HCT116 (cell line): ENCODE measurements at regions not wholly inside any gene's neighbourhood (a gene's known extent, or its start where the extent isn't known, plus 50 kb on each side); places are given as distances from the start of the nearest gene placed in this dataset.

ENCODE experiments used
- ATAC-seq: fragments of 200-7000 bp; cut with Tn5 transposase; 2 replicates; pipeline ENCODE4 v1.9.1; 2020; ENCODE audit warnings: mild to moderate bottlenecking, moderate library complexity
- BruUV-seq: library from RNA; stranded (reverse); fragments of 400-500 nt; replicated peaks from 2 replicates; lab custom pipeline; 2021; lab: Mats Ljungman, UMichigan
- CTCF ChIA-PET: fragments of 300-600 bp; sonication (Branson Sonifier 250); formaldehyde crosslinking; loops from one replicate; lab custom pipeline; 2021; ENCODE audit warnings: antibody characterized with exemption; lab: Charles Lee
- POLR2A ChIA-PET: fragments of 300-600, 350-600 bp; sonication (Branson Sonifier 250); formaldehyde crosslinking; loops from one replicate; lab custom pipeline; 2021; ENCODE audit warnings: antibody characterized with exemption; lab: Charles Lee
- RAD21 ChIA-PET, 2 experiments: fragments of 300-600 bp; sonication (Branson Sonifier 250); formaldehyde crosslinking; loops; one replicate each; lab custom pipeline; 2023; ENCODE audit warnings: low total read pairs in 2 of 2; ENCODE audit not compliant: uncharacterized antibody in 2 of 2, unreplicated experiment in 2 of 2, low non-redundant PET in 1 of 2; lab: Charles Lee
- DNase-seq: peaks from one replicate; pipeline ENCODE4 v3.0.0-alpha.2; 2010; ENCODE audit warnings: low read depth, low spot score
- H2AFZ ChIP-seq: fragments of 200-600 bp; shearing (Covaris generic), sonication (generic); 2 replicates; pipeline ENCODE4 v1.6.1; 2017; ENCODE audit warnings: low read depth, mixed run types, mixed read lengths, antibody characterized with exemption, low read length; ENCODE audit not compliant: poor library complexity, severe bottlenecking
- H3K27ac ChIP-seq: 2 replicates; pipeline ENCODE4 v1.5.1; 2012; ENCODE audit warnings: low read depth, low read length
- H3K27me3 ChIP-seq: fragments of 200-600 bp; sonication (generic); 2 replicates; pipeline ENCODE4 v1.6.1; 2016; ENCODE audit warnings: mixed run types, low read length, mixed read lengths; ENCODE audit not compliant: insufficient read depth
- H3K36me3 ChIP-seq, 2 experiments: fragments of 200-500 bp in 1 of 2; fragments of 200-600 bp in 1 of 2; sonication (Bioruptor generic) in 1 of 2; sonication (generic) in 1 of 2; 2 replicates each; pipeline versions ENCODE4 v1.5.1 to v1.6.1; 2014 to 2016; ENCODE audit warnings: low read length in 2 of 2, inconsistent platforms in 1 of 2, mixed read lengths in 1 of 2, mixed run types in 1 of 2; ENCODE audit not compliant: insufficient read depth in 2 of 2, control insufficient read depth in 1 of 2
- H3K4me1 ChIP-seq, 2 experiments: fragments of 200-600 bp in 1 of 2; sonication (generic) in 1 of 2; 2 replicates each; pipeline versions ENCODE4 v1.5.1 to v1.6.1; 2012 to 2017; ENCODE audit warnings: low read length in 2 of 2, inconsistent platforms in 1 of 2, mild to moderate bottlenecking in 1 of 2, mixed read lengths in 1 of 2, mixed run types in 1 of 2, moderate library complexity in 1 of 2; ENCODE audit not compliant: insufficient read depth in 2 of 2, control insufficient read depth in 1 of 2
- H3K4me2 ChIP-seq: fragments of 200-600 bp; sonication (generic); 2 replicates; pipeline ENCODE4 v1.6.1; 2017; ENCODE audit warnings: mixed run types, low read length, mixed read lengths
- H3K4me3 ChIP-seq, 2 experiments: fragments of 200-600 bp in 1 of 2; sonication (generic) in 1 of 2; replicated peaks in 1 of 2; 2 replicates each; pipeline ENCODE4 v1.5.1; 2011 to 2016; ENCODE audit warnings: low read length in 2 of 2, control low read depth in 1 of 2, low read depth in 1 of 2, mild to moderate bottlenecking in 1 of 2, mixed read lengths in 1 of 2, mixed run types in 1 of 2
- H3K79me2 ChIP-seq: fragments of 200-600 bp; sonication (generic); 2 replicates; pipeline ENCODE4 v1.6.1; 2017; ENCODE audit warnings: mild to moderate bottlenecking, mixed run types, low read length, moderate library complexity, mixed read lengths; ENCODE audit not compliant: insufficient read depth
- H3K9ac ChIP-seq: fragments of 200-600 bp; sonication (generic); 2 replicates; pipeline ENCODE4 v1.6.1; 2016; ENCODE audit warnings: low read length, mixed read lengths
- H3K9me2 ChIP-seq: fragments of 200-600 bp; sonication (generic), shearing (Covaris generic); 2 replicates; pipeline ENCODE4 v1.6.1; 2017; ENCODE audit warnings: mixed run types, mild to moderate bottlenecking, moderate library complexity; ENCODE audit not compliant: insufficient read depth
- H3K9me3 ChIP-seq, 2 experiments: fragments of 200-500 bp in 1 of 2; fragments of 200-600 bp in 1 of 2; sonication (Bioruptor generic) in 1 of 2; sonication (generic) in 1 of 2; 2 replicates each; pipeline ENCODE4 v1.6.1; 2014 to 2017; ENCODE audit warnings: low read length in 2 of 2, mixed read lengths in 2 of 2, inconsistent platforms in 1 of 2, low read depth in 1 of 2, mild to moderate bottlenecking in 1 of 2, mixed run types in 1 of 2, moderate library complexity in 1 of 2; ENCODE audit not compliant: control insufficient read depth in 1 of 2, insufficient read depth in 1 of 2
- H4K20me1 ChIP-seq: fragments of 200-600 bp; sonication (generic), shearing (Covaris generic); 2 replicates; pipeline ENCODE4 v1.6.1; 2017; ENCODE audit warnings: mixed run types, mild to moderate bottlenecking, moderate library complexity; ENCODE audit not compliant: insufficient read depth
- CBX3 ChIP-seq: IDR thresholded peaks from 2 replicates; pipeline ENCODE4 v1.6.1; 2012; ENCODE audit warnings: low read depth
- CEBPB ChIP-seq: IDR thresholded peaks from 2 replicates; pipeline ENCODE4 v1.6.1; 2012; ENCODE audit warnings: low read depth
- EGR1 ChIP-seq: IDR thresholded peaks from 2 replicates; pipeline ENCODE4 v1.6.1; 2012; ENCODE audit warnings: low read depth
- ELF1 ChIP-seq: IDR thresholded peaks from 2 replicates; pipeline ENCODE4 v1.6.1; 2012; ENCODE audit warnings: low read depth, borderline replicate concordance
- JUND ChIP-seq: IDR thresholded peaks from 2 replicates; pipeline ENCODE4 v1.6.1; 2012
- MAX ChIP-seq: IDR thresholded peaks from 2 replicates; pipeline ENCODE4 v1.6.1; 2012
- POLR2A ChIP-seq: IDR thresholded peaks from 2 replicates; pipeline ENCODE4 v1.7.0; 2011; ENCODE audit warnings: borderline replicate concordance; ENCODE audit not compliant: insufficient read depth, insufficient read length; ENCODE audit errors: extremely low read depth
- POLR2AphosphoS5 ChIP-seq: IDR thresholded peaks from 2 replicates; pipeline ENCODE4 v1.6.1; 2011; ENCODE audit warnings: mild to moderate bottlenecking, low read depth, low read length, moderate library complexity
- REST ChIP-seq: IDR thresholded peaks from 2 replicates; pipeline ENCODE4 v1.6.1; 2012; ENCODE audit warnings: low read depth
- SP1 ChIP-seq: IDR thresholded peaks from 2 replicates; pipeline ENCODE4 v1.6.1; 2012; ENCODE audit warnings: low read depth
- SRF ChIP-seq: IDR thresholded peaks from 2 replicates; pipeline ENCODE4 v1.6.1; 2012; ENCODE audit warnings: low read depth
- ZBTB33 ChIP-seq: IDR thresholded peaks from 2 replicates; pipeline ENCODE4 v1.6.1; 2011; ENCODE audit warnings: mild to moderate bottlenecking, low read length, moderate library complexity; ENCODE audit not compliant: insufficient replicate concordance; ENCODE audit errors: extremely low read depth
- ZFX ChIP-seq: fragments of 450-650 bp; IDR thresholded peaks from 2 replicates; pipeline ENCODE4 v1.6.1; 2017
- ZNF274 ChIP-seq: fragments of 200-500 bp; sonication (Bioruptor generic); IDR thresholded peaks from 2 replicates; pipeline ENCODE4 v1.6.1; 2014; ENCODE audit warnings: mild to moderate bottlenecking, low read depth, low read length, inconsistent platforms
- intact Hi-C: fragments of 100-400 bp; cut with micrococcal nuclease; formaldehyde crosslinking; loops from 2 replicates; pipeline ENCODE4 v1.10.0; 2022

GRCh38 chr6:28764014-28764723, 159.6 kb downstream of the TRIM27 start:
- H3K4me2 ChIP-seq, result no peak overlapping the region
- intact Hi-C loops, result no loop called here
- RAD21 ChIA-PET, result no interaction called here
- no peaks in the 10 kb centered on the region for H3K36me3 ChIP-seq
- no peak for TF ChIP-seq ELF1
- H3K4me3 ChIP-seq, result no peak overlapping the region
- POLR2A ChIA-PET, result no interaction called here
- no peak overlapping the region for H3K27ac ChIP-seq
- H3K9ac ChIP-seq, result no peak overlapping the region
- H3K27me3 ChIP-seq, result no peaks in the 10 kb centered on the region
- H3K4me1 ChIP-seq, result peaks cover 0 to 2% of the 10 kb centered on the region in 2 experiments; a peak in 2 of 4 replicates
- DNase-seq, result no peak
- H3K9me2 ChIP-seq, result no peaks in the 10 kb centered on the region
- no peaks in the 10 kb centered on the region for H3K79me2 ChIP-seq
- ATAC-seq, result peak; percentile 30
- no TSS peak for BruUV-seq
- H4K20me1 ChIP-seq, result no peaks in the 10 kb centered on the region
- no peak overlapping the region for H2AFZ ChIP-seq
- CTCF ChIA-PET, result no interaction called here
- H3K9me3 ChIP-seq, result no peaks in the 10 kb centered on the region

GRCh38 chr6:28764761-28765282, 159.0 kb downstream of the TRIM27 start:
- CTCF ChIA-PET, result no interaction called here
- POLR2A ChIA-PET, result no interaction called here
- RAD21 ChIA-PET, result no interaction called here

More at GRCh38 chr6:28764761-28765282, 159.0 kb downstream of the TRIM27 start:
- H3K79me2 ChIP-seq, result no peaks in the 10 kb centered on the region
- TF ChIP-seq ZBTB33 (no peak), CEBPB (no peak), ELF1 (no peak), JUND (no peak), MAX (no peak), POLR2A (no peak), POLR2AphosphoS5 (no peak), ZFX (no peak), ZNF274 (no peak), SP1 (no peak), SRF (no peak), CBX3 (no peak), EGR1 (no peak), REST (no peak)
- DNase-seq (no peak), ATAC-seq (no peak)
- H3K9me2 ChIP-seq, result no peaks in the 10 kb centered on the region
- H3K27ac ChIP-seq, result no peak overlapping the region
- H3K9ac ChIP-seq, result no peak overlapping the region
- peaks cover 0 to 5% of the 10 kb centered on the region in 2 experiments; a peak in 2 of 4 replicates for H3K4me1 ChIP-seq
- no TSS peak for BruUV-seq
- no peak overlapping the region for H3K4me2 ChIP-seq
- no peak overlapping the region for H3K4me3 ChIP-seq
- no peaks in the 10 kb centered on the region for H3K36me3 ChIP-seq
- no peaks in the 10 kb centered on the region for H3K9me3 ChIP-seq
- no peak overlapping the region for H2AFZ ChIP-seq
- H3K27me3 ChIP-seq, result no peaks in the 10 kb centered on the region
- intact Hi-C loops, result no loop called here
- no peaks in the 10 kb centered on the region for H4K20me1 ChIP-seq
